Activated CD4-positive, alpha-beta T cell treated with anti-CD3 and anti-CD28 coated beads for 48 hours (primary cell): ENCODE measurements at regions not wholly inside any gene's neighbourhood (a gene's known extent, or its start where the extent isn't known, plus 50 kb on each side); places are given as distances from the start of the nearest gene placed in this dataset.
A peak's percentile ranks its signal among the peaks of the same experiment; 100 is the strongest.
"Not testable (repeated sequence)": the region's sequence is repeated elsewhere in the genome, so short reads cannot be mapped to it uniquely, and the experiment has no call there.

Experiments
- DNase-seq: peaks from one replicate; pipeline ENCODE4 v3.0.0-alpha.2; 2020

GRCh38 chr11:121855138-121855537 is 260.9 kb downstream of the BLID start:
- not testable (repeated sequence) for DNase-seq

GRCh38 chr11:121844016-121844415 is 272.0 kb downstream of the BLID start:
- no peak for DNase-seq

- DNase-seq = no peak
These were observed 273.8 kb downstream of the BLID start for GRCh38 chr11:121842192-121842585.

- DNase-seq = no peak
These were observed 274.4 kb downstream of the BLID start for GRCh38 chr11:121841487-121842191.

- no peak for DNase-seq
These were observed 276.2 kb downstream of the BLID start for GRCh38 chr11:121839781-121840180.

- no peak for DNase-seq
These were observed 277.4 kb downstream of the BLID start for GRCh38 chr11:121838571-121838970.

GRCh38 chr11:121833970-121834369 is 282.0 kb downstream of the BLID start:
- no peak for DNase-seq

GRCh38 chr11:121829159-121829643 is 286.8 kb downstream of the BLID start:
- DNase-seq = peak; percentile 2

- no peak for DNase-seq
These were observed 301.1 kb downstream of the BLID start for GRCh38 chr11:121814962-121815361.

- no peak for DNase-seq
These were observed 301.7 kb downstream of the BLID start for GRCh38 chr11:121814296-121814695.

- DNase-seq = no peak
These were observed 305.7 kb downstream of the BLID start for GRCh38 chr11:121810291-121810690.

GRCh38 chr11:121808096-121808495 is 307.9 kb downstream of the BLID start:
- no peak for DNase-seq

- no peak for DNase-seq
These were observed 309.0 kb downstream of the BLID start for GRCh38 chr11:121807051-121807450.

- DNase-seq = no peak
These were observed 313.5 kb downstream of the BLID start for GRCh38 chr11:121802542-121802941.

- no peak for DNase-seq
These were observed 314.2 kb downstream of the BLID start for GRCh38 chr11:121801781-121802180.

- no peak for DNase-seq
These were observed 314.6 kb downstream of the BLID start for GRCh38 chr11:121801394-121801748.

GRCh38 chr11:121800731-121801393 is 315.2 kb downstream of the BLID start:
- no peak for DNase-seq

- no peak for DNase-seq
These were observed 315.8 kb downstream of the BLID start for GRCh38 chr11:121800240-121800639.

GRCh38 chr11:121797496-121797895 is 318.5 kb downstream of the BLID start:
- DNase-seq = no peak

- no peak for DNase-seq
These were observed 320.8 kb downstream of the BLID start for GRCh38 chr11:121795174-121795573.

GRCh38 chr11:121794671-121795141 is 321.3 kb downstream of the BLID start:
- DNase-seq = no peak

GRCh38 chr11:121793916-121794315 is 322.1 kb downstream of the BLID start:
- DNase-seq = no peak

- DNase-seq = no peak
These were observed 322.7 kb downstream of the BLID start for GRCh38 chr11:121793291-121793690.

- no peak for DNase-seq
These were observed 323.8 kb downstream of the BLID start for GRCh38 chr11:121792185-121792584.

- DNase-seq = no peak
These were observed 325.6 kb downstream of the BLID start for GRCh38 chr11:121790430-121790829.
